ENCODE measurements at regions not wholly inside any gene's neighbourhood (a gene's known extent, or its start where the extent isn't known, plus 50 kb on each side); places are given as distances from the start of the nearest gene placed in this dataset.
"Not testable (repeated sequence)": the region's sequence is repeated elsewhere in the genome, so short reads cannot be mapped to it uniquely, and the experiment has no call there.

- H3K79me2 ChIP-seq = no peaks in the 10 kb centered on the region
- no peak overlapping the region for H3K4me2 ChIP-seq
- no peak overlapping the region for H3K4me3 ChIP-seq
- H3K4me1 ChIP-seq (ENCODE audit: insufficient read depth) = no peaks in the 10 kb centered on the region
- TF ChIP-seq CTCF (IDR thresholded peaks at IDR 0.05; ENCODE audit: poor library complexity) = no peak
- no peak for TF ChIP-seq EZH2phosphoT487 (IDR thresholded peaks at IDR 0.05; ENCODE audit: low read depth, severe bottlenecking, unreplicated experiment)
- no peak for TF ChIP-seq EZH2 (IDR thresholded peaks at IDR 0.05; ENCODE audit: borderline replicate concordance)
- no peaks in the 10 kb centered on the region for H3K27me3 ChIP-seq
- no peaks in the 10 kb centered on the region for H3K9me3 ChIP-seq (ENCODE audit: low read depth)
- H4K20me1 ChIP-seq (ENCODE audit: insufficient read depth, poor library complexity, severe bottlenecking) = no peaks in the 10 kb centered on the region
- H3K36me3 ChIP-seq (replicated peaks; ENCODE audit: insufficient read depth, low read depth) = no peaks in the 10 kb centered on the region
- no peaks in the 10 kb centered on the region for H3K9me2 ChIP-seq (replicated peaks; ENCODE audit: insufficient read depth)
- DNase-seq (ENCODE audit: low spot score) = no peak
- WGBS (ENCODE audit: low lambda C conversion rate, missing lambda C conversion rate) = 81% methylated on average over 3 of the region's 3 CpGs
- no peak overlapping the region for H2AFZ ChIP-seq
- no peak overlapping the region for H3K27ac ChIP-seq
Measured at GRCh38 chr5:112049738-112050137, 292.7 kb upstream of the NREP start.

- WGBS (ENCODE audit: low lambda C conversion rate, missing lambda C conversion rate) = 92% methylated on average over 5 of the region's 5 CpGs
- TF ChIP-seq EZH2phosphoT487 (IDR thresholded peaks at IDR 0.05; ENCODE audit: low read depth, severe bottlenecking, unreplicated experiment) (no peak), EZH2 (IDR thresholded peaks at IDR 0.05; ENCODE audit: borderline replicate concordance) (no peak), CTCF (IDR thresholded peaks at IDR 0.05; ENCODE audit: poor library complexity) (no peak)
Measured at GRCh38 chr5:112036206-112036605, 279.2 kb upstream of the NREP start.

GRCh38 chr5:112034421-112034979 is 277.5 kb upstream of the NREP start:
- Histone ChIP-seq H4K20me1 (ENCODE audit: insufficient read depth, poor library complexity, severe bottlenecking) (no peaks in the 10 kb centered on the region), H3K9me3 (ENCODE audit: low read depth) (no peaks in the 10 kb centered on the region), H3K4me2 (no peak overlapping the region), H3K79me2 (no peaks in the 10 kb centered on the region), H3K36me3 (replicated peaks; ENCODE audit: insufficient read depth, low read depth) (no peaks in the 10 kb centered on the region), H3K9me2 (replicated peaks; ENCODE audit: insufficient read depth) (no peaks in the 10 kb centered on the region), H3K27me3 (no peaks in the 10 kb centered on the region), H2AFZ (no peak overlapping the region), H3K4me3 (no peak overlapping the region), H3K4me1 (ENCODE audit: insufficient read depth) (no peaks in the 10 kb centered on the region), H3K27ac (no peak overlapping the region)
- DNase-seq (ENCODE audit: low spot score) = no peak
- no peak for TF ChIP-seq EZH2 (IDR thresholded peaks at IDR 0.05; ENCODE audit: borderline replicate concordance)
- TF ChIP-seq CTCF (IDR thresholded peaks at IDR 0.05; ENCODE audit: poor library complexity) = no peak
- TF ChIP-seq EZH2phosphoT487 (IDR thresholded peaks at IDR 0.05; ENCODE audit: low read depth, severe bottlenecking, unreplicated experiment) = no peak

More at GRCh38 chr5:112036206-112036605, 279.2 kb upstream of the NREP start:
- no peak for DNase-seq (ENCODE audit: low spot score)
- Histone ChIP-seq H3K9me3 (ENCODE audit: low read depth) (no peaks in the 10 kb centered on the region), H3K4me2 (no peak overlapping the region), H3K36me3 (replicated peaks; ENCODE audit: insufficient read depth, low read depth) (no peaks in the 10 kb centered on the region), H4K20me1 (ENCODE audit: insufficient read depth, poor library complexity, severe bottlenecking) (no peaks in the 10 kb centered on the region), H3K9me2 (replicated peaks; ENCODE audit: insufficient read depth) (no peaks in the 10 kb centered on the region), H3K4me3 (no peak overlapping the region), H3K4me1 (ENCODE audit: insufficient read depth) (no peaks in the 10 kb centered on the region), H3K27me3 (no peaks in the 10 kb centered on the region), H3K27ac (no peak overlapping the region), H2AFZ (no peak overlapping the region), H3K79me2 (no peaks in the 10 kb centered on the region)

GRCh38 chr5:112026879-112027278 is 269.9 kb upstream of the NREP start:
- H3K4me3 ChIP-seq; H3K9me2 ChIP-seq (replicated peaks; ENCODE audit: insufficient read depth); H4K20me1 ChIP-seq (ENCODE audit: insufficient read depth, poor library complexity, severe bottlenecking); H3K27ac ChIP-seq; H3K9me3 ChIP-seq (ENCODE audit: low read depth); H3K79me2 ChIP-seq; DNase-seq (ENCODE audit: low spot score); H3K36me3 ChIP-seq (replicated peaks; ENCODE audit: insufficient read depth, low read depth); H3K4me2 ChIP-seq; H2AFZ ChIP-seq; H3K27me3 ChIP-seq; H3K4me1 ChIP-seq (ENCODE audit: insufficient read depth): not testable (repeated sequence)
- 83% methylated on average over 3 of the region's 3 CpGs for WGBS (ENCODE audit: low lambda C conversion rate, missing lambda C conversion rate)
